Panc1 (cell line): ENCODE measurements at regions not wholly inside any gene's neighbourhood (a gene's known extent, or its start where the extent isn't known, plus 50 kb on each side); places are given as distances from the start of the nearest gene placed in this dataset.

Experiments used
- CTCF ChIP-seq: fragments of 450-650 bp; IDR thresholded peaks from 2 replicates; pipeline ENCODE4 v1.5.1; 2017; ENCODE audit warnings: mild to moderate bottlenecking
- POLR2AphosphoS5 ChIP-seq: IDR thresholded peaks from 2 replicates; pipeline ENCODE4 v1.6.1; 2012; ENCODE audit warnings: mild to moderate bottlenecking, low read depth, low read length, moderate library complexity
- REST ChIP-seq, 2 experiments: IDR thresholded peaks; 2 replicates each; pipeline ENCODE4 v1.6.1; 2011 to 2012; ENCODE audit warnings: low read depth in 2 of 2, control low read depth in 1 of 2, low read length in 1 of 2, mild to moderate bottlenecking in 1 of 2, moderate library complexity in 1 of 2; ENCODE audit not compliant: insufficient read depth in 1 of 2
- SIN3A ChIP-seq: IDR thresholded peaks from 2 replicates; pipeline ENCODE4 v1.6.1; 2012; ENCODE audit warnings: low read depth, mild to moderate bottlenecking, low read length, moderate library complexity, borderline replicate concordance; ENCODE audit not compliant: insufficient read depth

GRCh38 chr18:44265437-44265836 lies 415.3 kb upstream of the SETBP1 start:
- no peak for TF ChIP-seq CTCF
- no peak for TF ChIP-seq POLR2AphosphoS5
- TF ChIP-seq REST (IDR thresholded peaks at IDR 0.05; ENCODE audit: insufficient read depth in 1 of 2, low read depth in 2 of 2, low read length in 1 of 2), result no peak
- no peak for TF ChIP-seq SIN3A
